H1 (cell line): ENCODE measurements at regions not wholly inside any gene's neighbourhood (a gene's known extent, or its start where the extent isn't known, plus 50 kb on each side); places are given as distances from the start of the nearest gene placed in this dataset.

ENCODE experiments used
- CHD1 ChIP-seq: IDR thresholded peaks from 2 replicates; pipeline ENCODE4 v1.6.1; 2012; ENCODE audit warnings: low read depth, low read length, improper control_type of control experiment
- CHD7 ChIP-seq: fragments of 300-600 bp; sonication (generic); IDR thresholded peaks from 2 replicates; pipeline ENCODE4 v1.7.1; 2012; ENCODE audit warnings: low read length, moderate library complexity, mild to moderate bottlenecking, inconsistent platforms; ENCODE audit not compliant: insufficient replicate concordance
- EGR1 ChIP-seq: IDR thresholded peaks from 2 replicates; pipeline ENCODE4 v1.6.1; 2011; ENCODE audit warnings: low read depth, low read length, borderline replicate concordance
- SUZ12 ChIP-seq: fragments of 200-600 bp; sonication (generic); IDR thresholded peaks from 2 replicates; pipeline ENCODE4 v1.6.1; 2012; ENCODE audit warnings: mild to moderate bottlenecking, inconsistent platforms, low read length, moderate library complexity, mixed read lengths

- TF ChIP-seq CHD7 (no peak), SUZ12 (no peak), EGR1 (no peak), CHD1 (no peak)
Measured at GRCh38 chrX:68945081-68945602, 116.3 kb downstream of the EFNB1 start (continued).
